SK-N-MC (cell line): ENCODE measurements at regions not wholly inside any gene's neighbourhood (a gene's known extent, or its start where the extent isn't known, plus 50 kb on each side); places are given as distances from the start of the nearest gene placed in this dataset.

Source experiments
- EZH2 ChIP-seq: fragments of 200-600 bp; sonication (generic); IDR thresholded peaks from one replicate; pipeline ENCODE4 v1.6.1; 2017; ENCODE audit warnings: antibody characterized with exemption
- POLR2AphosphoS5 ChIP-seq: IDR thresholded peaks from 2 replicates; pipeline ENCODE4 v1.6.1; 2012; ENCODE audit warnings: mild to moderate bottlenecking, low read depth, low read length, borderline replicate concordance

GRCh38 chr1:104636581-104636980, 886.9 kb downstream of the AMY1C start:
- TF ChIP-seq EZH2, result no peak
- TF ChIP-seq POLR2AphosphoS5, result no peak
